ENCODE measurements at regions not wholly inside any gene's neighbourhood (a gene's known extent, or its start where the extent isn't known, plus 50 kb on each side); places are given as distances from the start of the nearest gene placed in this dataset.

- no peak overlapping the region for H3K4me3 Mint-ChIP-seq
- peaks cover 12% of the 10 kb centered on the region for H3K4me1 Mint-ChIP-seq
- peaks cover 4% of the 10 kb centered on the region for H3K27me3 Mint-ChIP-seq (ENCODE audit: low read depth)
- H3K27ac Mint-ChIP-seq = no peak overlapping the region
- H3K9me3 Mint-ChIP-seq = no peaks in the 10 kb centered on the region
- no peaks in the 10 kb centered on the region for H3K36me3 Mint-ChIP-seq (ENCODE audit: low read depth)
- no peak for TF ChIP-seq CTCF (IDR thresholded peaks at IDR 0.05; ENCODE audit: unreplicated experiment in 3 of 3)
These were observed 314.8 kb downstream of the SNAPC1 start for GRCh38 chr14:62076825-62077605.

DNA sequence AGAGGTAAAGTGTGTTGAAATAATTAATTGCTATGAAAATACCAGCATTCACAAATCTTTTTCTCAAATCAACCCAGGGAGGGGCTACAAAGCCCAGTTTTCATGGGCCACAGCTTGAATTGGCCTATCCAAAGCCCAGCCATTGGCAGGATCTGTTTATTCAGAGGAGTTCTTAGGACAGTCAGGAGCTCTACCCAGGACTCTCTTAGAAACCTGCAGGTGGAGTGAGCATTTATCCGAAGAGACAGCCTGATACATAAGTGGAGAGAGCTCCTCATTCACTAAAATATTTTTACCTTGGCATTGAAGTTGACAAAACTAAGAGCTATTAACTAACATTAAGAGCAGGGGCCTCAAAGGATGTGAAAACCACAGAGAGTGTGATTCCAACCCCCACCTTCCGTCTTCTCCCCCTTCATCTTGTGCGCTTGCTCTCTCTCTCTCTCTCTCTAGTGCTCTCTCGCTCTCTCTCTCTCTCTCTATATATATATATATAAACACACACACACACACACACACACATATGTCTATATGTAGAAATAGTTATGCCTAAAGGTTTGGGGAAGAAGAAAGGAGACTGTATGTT, 315.5 kb downstream of the SNAPC1 start:
- Mint-ChIP-seq H3K9me3 (no peaks in the 10 kb centered on the region), H3K27ac (no peak overlapping the region), H3K36me3 (ENCODE audit: low read depth) (no peaks in the 10 kb centered on the region), H3K4me3 (no peak overlapping the region), H3K27me3 (ENCODE audit: low read depth) (no peaks in the 10 kb centered on the region), H3K4me1 (peaks cover 9% of the 10 kb centered on the region)
- TF ChIP-seq CTCF (IDR thresholded peaks at IDR 0.05; ENCODE audit: unreplicated experiment in 3 of 3) = no peak

GRCh38 chr14:62079038-62079437, 316.8 kb downstream of the SNAPC1 start:
- Mint-ChIP-seq H3K27ac (no peak overlapping the region), H3K4me3 (no peak overlapping the region), H3K27me3 (ENCODE audit: low read depth) (peaks cover 3% of the 10 kb centered on the region), H3K36me3 (ENCODE audit: low read depth) (no peaks in the 10 kb centered on the region), H3K4me1 (no peaks in the 10 kb centered on the region), H3K9me3 (no peaks in the 10 kb centered on the region)
- no peak for TF ChIP-seq CTCF (IDR thresholded peaks at IDR 0.05; ENCODE audit: unreplicated experiment in 3 of 3)

DNA sequence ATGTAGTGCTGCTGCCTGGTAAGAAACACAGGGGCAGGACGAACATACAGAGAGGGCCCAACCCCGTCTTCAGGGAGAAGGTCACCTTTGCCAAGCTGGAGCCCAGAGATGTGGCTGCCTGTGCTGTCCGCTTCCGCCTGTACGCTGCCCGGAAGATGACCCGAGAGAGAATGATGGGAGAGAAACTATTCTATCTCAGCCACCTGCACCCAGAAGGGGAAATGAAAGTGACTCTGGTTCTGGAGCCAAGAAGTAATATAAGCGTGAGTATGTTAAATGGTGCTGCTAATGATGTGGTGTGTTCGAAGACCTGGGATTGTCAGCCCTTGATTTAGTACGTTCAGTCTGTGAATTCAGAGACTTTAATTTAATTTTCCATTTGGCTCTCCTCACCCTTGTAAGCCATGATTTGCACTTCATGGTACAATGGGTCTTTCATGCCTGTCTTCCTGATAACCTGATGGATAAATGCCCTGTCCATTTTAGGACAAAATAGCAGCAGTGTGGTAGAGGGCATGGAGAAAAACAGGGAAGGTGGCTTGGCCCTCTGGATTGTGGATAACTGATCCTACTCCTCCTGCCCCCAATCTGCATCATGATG, 318.9 kb downstream of the SNAPC1 start:
- peaks cover 4% of the 10 kb centered on the region for H3K27me3 Mint-ChIP-seq (ENCODE audit: low read depth)
- peaks cover 9% of the 10 kb centered on the region for H3K9me3 Mint-ChIP-seq
- no peaks in the 10 kb centered on the region for H3K36me3 Mint-ChIP-seq (ENCODE audit: low read depth)
- no peak overlapping the region for H3K27ac Mint-ChIP-seq
- H3K4me3 Mint-ChIP-seq = no peak overlapping the region
- no peaks in the 10 kb centered on the region for H3K4me1 Mint-ChIP-seq
- no peak for TF ChIP-seq CTCF (IDR thresholded peaks at IDR 0.05; ENCODE audit: unreplicated experiment in 3 of 3)

DNA sequence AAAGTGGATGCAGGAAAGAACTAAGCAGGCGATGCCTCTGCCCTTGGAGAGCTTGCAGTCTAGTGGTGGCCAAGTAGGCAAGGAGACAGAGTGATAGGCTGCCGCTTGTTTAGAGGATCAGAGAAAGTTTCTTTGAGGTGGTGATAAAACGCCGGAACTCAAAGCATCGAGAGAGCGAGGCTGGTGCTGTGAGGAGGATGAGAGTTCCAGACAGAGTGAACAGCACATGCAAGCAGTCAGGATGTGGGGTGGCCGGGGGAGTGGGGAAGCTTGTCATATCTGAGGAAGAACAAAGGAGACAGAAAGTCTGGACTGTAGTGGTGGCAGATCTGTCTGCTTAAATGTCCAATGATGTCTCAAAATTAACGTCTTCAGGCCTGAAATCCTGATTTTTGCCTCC, 319.7 kb downstream of the SNAPC1 start:
- Mint-ChIP-seq H3K27me3 (ENCODE audit: low read depth) (peaks cover 4% of the 10 kb centered on the region), H3K36me3 (ENCODE audit: low read depth) (no peaks in the 10 kb centered on the region), H3K9me3 (peaks cover 9% of the 10 kb centered on the region), H3K4me1 (no peaks in the 10 kb centered on the region), H3K27ac (no peak overlapping the region), H3K4me3 (no peak overlapping the region)
- no peak for TF ChIP-seq CTCF (IDR thresholded peaks at IDR 0.05; ENCODE audit: unreplicated experiment in 3 of 3)

Data from nephron (organoid).